ENCODE measurements at regions not wholly inside any gene's neighbourhood (a gene's known extent, or its start where the extent isn't known, plus 50 kb on each side); places are given as distances from the start of the nearest gene placed in this dataset.

GRCh38 chr5:5625491-5625890 lies 203.0 kb downstream of the ICE1 start:
- H3K27ac ChIP-seq (ENCODE audit: low read length), result no peak overlapping the region
- no peak overlapping the region for H3K4me3 ChIP-seq (ENCODE audit: low read length in 2 of 2)
- H3K4me1 ChIP-seq (ENCODE audit: control insufficient read depth, insufficient read depth, low read length), result no peaks in the 10 kb centered on the region
- H3K27me3 ChIP-seq (ENCODE audit: control insufficient read depth in 1 of 2, insufficient read depth in 2 of 2, low read length in 2 of 2), result no peaks in the 10 kb centered on the region
- H3K9ac ChIP-seq (ENCODE audit: low read length in 2 of 2), result no peak overlapping the region
- H3K9me3 ChIP-seq (ENCODE audit: control insufficient read depth in 2 of 2, low read length in 2 of 2), result no peaks in the 10 kb centered on the region
- H3K36me3 ChIP-seq (ENCODE audit: control insufficient read depth in 2 of 2, insufficient read depth in 2 of 2, low read length in 2 of 2), result no peaks in the 10 kb centered on the region

DNA sequence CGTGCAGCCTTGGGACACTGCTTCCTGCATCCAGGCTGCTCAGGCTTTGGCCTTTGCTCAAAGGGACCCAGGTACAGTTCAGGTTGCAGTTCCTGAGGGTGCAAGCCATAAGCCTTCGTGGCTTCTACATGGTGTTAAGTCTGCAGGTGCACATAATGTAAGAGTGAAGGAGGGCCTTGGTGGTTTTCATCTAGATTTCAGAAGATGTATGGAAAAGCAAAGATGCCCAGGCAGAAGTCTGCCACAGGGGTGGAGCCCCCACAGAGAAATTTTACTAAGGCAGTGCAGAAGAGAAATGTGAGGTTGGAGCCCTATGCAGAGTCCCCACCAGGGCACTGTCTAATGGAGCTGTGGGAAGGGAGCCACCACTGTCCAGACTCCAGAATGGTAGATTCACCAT lies 200.9 kb downstream of the ICE1 start:
- Histone ChIP-seq H3K27ac (ENCODE audit: low read length) (no peak overlapping the region), H3K9ac (ENCODE audit: low read length in 2 of 2) (no peak overlapping the region), H3K4me3 (ENCODE audit: low read length in 2 of 2) (no peak overlapping the region), H3K9me3 (ENCODE audit: control insufficient read depth in 2 of 2, low read length in 2 of 2) (peaks cover 0 to 3% of the 10 kb centered on the region in 2 donors), H3K27me3 (ENCODE audit: control insufficient read depth in 1 of 2, insufficient read depth in 2 of 2, low read length in 2 of 2) (no peaks in the 10 kb centered on the region), H3K4me1 (ENCODE audit: control insufficient read depth, insufficient read depth, low read length) (no peaks in the 10 kb centered on the region), H3K36me3 (ENCODE audit: control insufficient read depth in 2 of 2, insufficient read depth in 2 of 2, low read length in 2 of 2) (no peaks in the 10 kb centered on the region)

GRCh38 chr5:5622806-5623205 lies 200.3 kb downstream of the ICE1 start:
- H3K9me3 ChIP-seq (ENCODE audit: control insufficient read depth in 2 of 2, low read length in 2 of 2), result peaks cover 0 to 3% of the 10 kb centered on the region in 2 donors
- no peaks in the 10 kb centered on the region for H3K36me3 ChIP-seq (ENCODE audit: control insufficient read depth in 2 of 2, insufficient read depth in 2 of 2, low read length in 2 of 2)
- H3K27me3 ChIP-seq (ENCODE audit: control insufficient read depth in 1 of 2, insufficient read depth in 2 of 2, low read length in 2 of 2), result no peaks in the 10 kb centered on the region
- no peaks in the 10 kb centered on the region for H3K4me1 ChIP-seq (ENCODE audit: control insufficient read depth, insufficient read depth, low read length)
- H3K4me3 ChIP-seq (ENCODE audit: low read length in 2 of 2), result no peak overlapping the region
- no peak overlapping the region for H3K27ac ChIP-seq (ENCODE audit: low read length)
- no peak overlapping the region for H3K9ac ChIP-seq (ENCODE audit: low read length in 2 of 2)

DNA sequence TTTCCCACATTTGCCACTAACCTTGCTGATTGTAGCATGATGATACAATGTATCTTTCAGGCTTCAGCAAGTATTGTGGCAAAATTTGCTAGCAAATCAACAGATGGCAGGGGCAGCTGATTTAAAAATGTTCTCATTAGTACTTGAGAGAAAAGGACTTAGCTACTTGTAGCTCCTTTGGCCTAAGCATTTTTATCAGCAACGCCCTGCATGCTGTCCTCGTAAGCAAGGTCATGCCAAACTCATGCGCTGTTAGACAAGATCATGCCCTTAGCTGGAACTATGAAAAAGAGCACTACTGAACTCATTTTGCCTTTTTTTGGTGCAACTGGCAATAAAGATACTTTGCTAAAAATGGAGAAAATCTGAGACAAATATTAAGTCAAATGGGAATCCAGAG lies 197.1 kb downstream of the ICE1 start:
- Histone ChIP-seq H3K4me3 (ENCODE audit: low read length in 2 of 2) (no peak overlapping the region), H3K36me3 (ENCODE audit: control insufficient read depth in 2 of 2, insufficient read depth in 2 of 2, low read length in 2 of 2) (no peaks in the 10 kb centered on the region), H3K9ac (ENCODE audit: low read length in 2 of 2) (no peak overlapping the region)

DNA sequence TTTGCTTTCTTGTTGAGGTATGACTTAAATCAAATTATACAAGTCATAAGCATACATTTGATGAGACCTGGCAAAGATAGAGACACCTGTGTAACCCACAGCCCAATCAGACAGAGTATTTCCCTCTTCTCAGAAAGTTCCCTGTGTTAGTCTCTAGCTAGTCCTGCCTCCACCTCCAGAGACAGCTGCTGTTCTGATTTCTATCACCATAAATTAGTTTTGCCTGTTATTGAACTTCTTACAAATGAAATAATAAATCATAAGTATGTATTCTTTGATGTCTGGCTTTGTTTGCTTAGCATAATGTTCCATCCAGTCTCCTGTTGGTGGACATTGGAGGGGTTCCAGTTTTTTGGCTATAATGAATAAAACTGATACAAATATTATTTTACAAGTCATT lies 194.5 kb downstream of the ICE1 start:
- Histone ChIP-seq H3K9me3 (ENCODE audit: control insufficient read depth in 2 of 2, low read length in 2 of 2) (peaks cover 0 to 3% of the 10 kb centered on the region in 2 donors), H3K36me3 (ENCODE audit: control insufficient read depth in 2 of 2, insufficient read depth in 2 of 2, low read length in 2 of 2) (no peaks in the 10 kb centered on the region), H3K9ac (ENCODE audit: low read length in 2 of 2) (no peak overlapping the region), H3K27ac (ENCODE audit: low read length) (no peak overlapping the region), H3K27me3 (ENCODE audit: control insufficient read depth in 1 of 2, insufficient read depth in 2 of 2, low read length in 2 of 2) (no peaks in the 10 kb centered on the region), H3K4me1 (ENCODE audit: control insufficient read depth, insufficient read depth, low read length) (peaks cover 5% of the 10 kb centered on the region), H3K4me3 (ENCODE audit: low read length in 2 of 2) (no peak overlapping the region)

More for the DNA sequence above, 197.1 kb downstream of the ICE1 start:
- Histone ChIP-seq H3K4me1 (ENCODE audit: control insufficient read depth, insufficient read depth, low read length) (peaks cover 5% of the 10 kb centered on the region), H3K27me3 (ENCODE audit: control insufficient read depth in 1 of 2, insufficient read depth in 2 of 2, low read length in 2 of 2) (no peaks in the 10 kb centered on the region), H3K9me3 (ENCODE audit: control insufficient read depth in 2 of 2, low read length in 2 of 2) (peaks cover 0 to 3% of the 10 kb centered on the region in 2 donors), H3K27ac (ENCODE audit: low read length) (no peak overlapping the region)

- no peak overlapping the region for H3K27ac ChIP-seq (ENCODE audit: low read length)
- H3K9ac ChIP-seq (ENCODE audit: low read length in 2 of 2), result no peak overlapping the region
- peaks cover 5% of the 10 kb centered on the region for H3K4me1 ChIP-seq (ENCODE audit: control insufficient read depth, insufficient read depth, low read length)
- no peaks in the 10 kb centered on the region for H3K36me3 ChIP-seq (ENCODE audit: control insufficient read depth in 2 of 2, insufficient read depth in 2 of 2, low read length in 2 of 2)
- peaks cover 0 to 3% of the 10 kb centered on the region in 2 donors for H3K9me3 ChIP-seq (ENCODE audit: control insufficient read depth in 2 of 2, low read length in 2 of 2)
- no peak overlapping the region for H3K4me3 ChIP-seq (ENCODE audit: low read length in 2 of 2)
- H3K27me3 ChIP-seq (ENCODE audit: control insufficient read depth in 1 of 2, insufficient read depth in 2 of 2, low read length in 2 of 2), result no peaks in the 10 kb centered on the region
Observed at GRCh38 chr5:5616247-5616895, 193.9 kb downstream of the ICE1 start.

DNA sequence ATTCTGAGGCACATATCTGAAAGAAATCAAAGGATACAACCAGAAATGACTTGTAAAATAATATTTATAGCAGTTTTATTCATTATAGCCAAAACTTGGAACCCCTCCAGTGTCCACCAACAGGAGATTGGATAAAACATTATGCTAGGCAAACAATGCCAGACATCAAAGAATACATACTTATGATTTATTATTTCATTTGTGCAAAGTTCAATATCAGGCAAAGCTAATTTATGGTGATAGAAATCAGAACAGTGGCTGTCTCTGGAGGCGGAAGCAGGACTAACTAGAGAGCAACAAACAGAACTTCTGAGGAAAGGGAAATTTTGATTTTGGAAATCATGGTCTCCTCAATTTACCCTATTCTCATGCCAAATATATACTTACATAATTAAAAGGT lies 193.1 kb downstream of the ICE1 start:
- H3K4me3 ChIP-seq (ENCODE audit: low read length in 2 of 2), result no peak overlapping the region
- H3K9ac ChIP-seq (ENCODE audit: low read length in 2 of 2), result no peak overlapping the region
- H3K9me3 ChIP-seq (ENCODE audit: control insufficient read depth in 2 of 2, low read length in 2 of 2), result peaks cover 0 to 3% of the 10 kb centered on the region in 2 donors
- peaks cover 5% of the 10 kb centered on the region for H3K4me1 ChIP-seq (ENCODE audit: control insufficient read depth, insufficient read depth, low read length)
- H3K36me3 ChIP-seq (ENCODE audit: control insufficient read depth in 2 of 2, insufficient read depth in 2 of 2, low read length in 2 of 2), result no peaks in the 10 kb centered on the region
- H3K27me3 ChIP-seq (ENCODE audit: control insufficient read depth in 1 of 2, insufficient read depth in 2 of 2, low read length in 2 of 2), result no peaks in the 10 kb centered on the region
- no peak overlapping the region for H3K27ac ChIP-seq (ENCODE audit: low read length)

GRCh38 chr5:5613261-5613990 lies 190.9 kb downstream of the ICE1 start:
- Histone ChIP-seq H3K9me3 (ENCODE audit: control insufficient read depth in 2 of 2, low read length in 2 of 2) (no peaks in the 10 kb centered on the region), H3K27me3 (ENCODE audit: control insufficient read depth in 1 of 2, insufficient read depth in 2 of 2, low read length in 2 of 2) (no peaks in the 10 kb centered on the region), H3K4me3 (ENCODE audit: low read length in 2 of 2) (no peak overlapping the region), H3K36me3 (ENCODE audit: control insufficient read depth in 2 of 2, insufficient read depth in 2 of 2, low read length in 2 of 2) (no peaks in the 10 kb centered on the region), H3K9ac (ENCODE audit: low read length in 2 of 2) (no peak overlapping the region), H3K27ac (ENCODE audit: low read length) (no peak overlapping the region), H3K4me1 (ENCODE audit: control insufficient read depth, insufficient read depth, low read length) (peaks cover 5% of the 10 kb centered on the region)

DNA sequence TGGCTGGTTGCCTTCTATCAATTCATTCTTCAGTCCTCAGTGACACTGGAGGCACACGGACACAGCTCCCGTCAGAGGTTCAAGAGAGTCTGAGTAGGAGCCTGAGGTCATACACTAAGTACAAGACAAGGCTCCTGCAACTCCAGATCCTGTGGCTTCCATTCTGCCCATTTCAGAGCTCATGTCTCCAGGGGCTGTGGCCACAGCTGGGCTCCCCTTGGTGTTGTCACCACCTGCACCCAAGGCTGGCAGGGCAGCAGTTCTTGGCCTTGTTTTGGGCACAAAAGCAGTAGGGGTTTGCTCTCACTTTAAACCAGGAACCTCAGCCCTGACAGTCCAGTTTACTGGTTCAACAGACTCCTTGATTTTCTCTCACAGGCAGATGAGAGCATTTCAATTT lies 189.6 kb downstream of the ICE1 start:
- Histone ChIP-seq H3K9ac (ENCODE audit: low read length in 2 of 2) (no peak overlapping the region), H3K4me3 (ENCODE audit: low read length in 2 of 2) (no peak overlapping the region), H3K27ac (ENCODE audit: low read length) (no peak overlapping the region), H3K9me3 (ENCODE audit: control insufficient read depth in 2 of 2, low read length in 2 of 2) (no peaks in the 10 kb centered on the region), H3K4me1 (ENCODE audit: control insufficient read depth, insufficient read depth, low read length) (peaks cover 5% of the 10 kb centered on the region), H3K27me3 (ENCODE audit: control insufficient read depth in 1 of 2, insufficient read depth in 2 of 2, low read length in 2 of 2) (no peaks in the 10 kb centered on the region), H3K36me3 (ENCODE audit: control insufficient read depth in 2 of 2, insufficient read depth in 2 of 2, low read length in 2 of 2) (no peaks in the 10 kb centered on the region)

GRCh38 chr5:5609935-5610334 lies 187.5 kb downstream of the ICE1 start:
- no peaks in the 10 kb centered on the region for H3K4me1 ChIP-seq (ENCODE audit: control insufficient read depth, insufficient read depth, low read length)
- no peak overlapping the region for H3K27ac ChIP-seq (ENCODE audit: low read length)
- no peak overlapping the region for H3K4me3 ChIP-seq (ENCODE audit: low read length in 2 of 2)
- no peak overlapping the region for H3K9ac ChIP-seq (ENCODE audit: low read length in 2 of 2)
- no peaks in the 10 kb centered on the region for H3K27me3 ChIP-seq (ENCODE audit: control insufficient read depth in 1 of 2, insufficient read depth in 2 of 2, low read length in 2 of 2)
- H3K9me3 ChIP-seq (ENCODE audit: control insufficient read depth in 2 of 2, low read length in 2 of 2), result no peaks in the 10 kb centered on the region
- H3K36me3 ChIP-seq (ENCODE audit: control insufficient read depth in 2 of 2, insufficient read depth in 2 of 2, low read length in 2 of 2), result no peaks in the 10 kb centered on the region

DNA sequence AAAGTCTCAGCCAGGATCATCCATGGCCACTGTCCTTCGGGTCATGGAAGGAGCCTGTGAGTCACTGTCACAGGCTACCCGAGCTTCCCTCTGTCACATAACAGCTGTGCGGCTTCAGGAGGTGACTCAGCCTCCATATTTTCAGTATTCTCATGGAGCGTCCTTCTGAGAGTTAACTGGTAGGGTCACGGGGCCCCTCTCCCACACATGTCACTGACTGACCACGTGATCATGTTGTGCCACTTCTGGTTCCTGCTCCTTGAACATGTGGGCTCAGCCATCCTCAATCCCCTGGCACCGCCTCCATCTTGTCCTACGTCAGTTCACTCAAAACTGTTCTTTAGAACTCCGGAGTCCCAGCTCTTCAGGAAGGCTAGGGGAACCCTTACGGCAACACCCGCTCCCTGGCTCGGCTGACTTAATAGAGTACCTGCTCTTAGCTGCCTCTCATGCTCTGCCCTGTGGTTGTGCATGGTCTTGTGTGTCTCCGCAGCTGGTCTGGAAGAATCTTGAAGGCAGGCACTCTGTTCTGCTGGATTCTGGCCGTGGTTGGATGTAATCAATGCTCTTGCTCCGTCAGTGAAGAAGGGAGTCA lies 182.8 kb downstream of the ICE1 start:
- H3K27ac ChIP-seq (ENCODE audit: low read length), result no peak overlapping the region
- no peaks in the 10 kb centered on the region for H3K9me3 ChIP-seq (ENCODE audit: control insufficient read depth in 2 of 2, low read length in 2 of 2)
- no peak overlapping the region for H3K4me3 ChIP-seq (ENCODE audit: low read length in 2 of 2)
- H3K9ac ChIP-seq (ENCODE audit: low read length in 2 of 2), result no peak overlapping the region
- H3K36me3 ChIP-seq (ENCODE audit: control insufficient read depth in 2 of 2, insufficient read depth in 2 of 2, low read length in 2 of 2), result no peaks in the 10 kb centered on the region
- H3K27me3 ChIP-seq (ENCODE audit: control insufficient read depth in 1 of 2, insufficient read depth in 2 of 2, low read length in 2 of 2), result no peaks in the 10 kb centered on the region
- H3K4me1 ChIP-seq (ENCODE audit: control insufficient read depth, insufficient read depth, low read length), result no peaks in the 10 kb centered on the region

All from stomach smooth muscle (tissue), 2 donors.